ENCODE measurements at regions not wholly inside any gene's neighbourhood (a gene's known extent, or its start where the extent isn't known, plus 50 kb on each side); places are given as distances from the start of the nearest gene placed in this dataset.

GRCh38 chr1:88490676-88491075 lies 193.4 kb upstream of the PKN2 start:
- TF ChIP-seq POLR2AphosphoS5 (IDR thresholded peaks at IDR 0.05; ENCODE audit: low read depth, low read length) (no peak), POLR2A (IDR thresholded peaks at IDR 0.05; ENCODE audit: low read depth, low read length) (no peak), TAF1 (IDR thresholded peaks at IDR 0.05; ENCODE audit: low read depth, low read length) (no peak)
